ENCODE measurements at regions not wholly inside any gene's neighbourhood (a gene's known extent, or its start where the extent isn't known, plus 50 kb on each side); places are given as distances from the start of the nearest gene placed in this dataset.

GRCh38 chrX:122567911-122568310 lies 616.2 kb upstream of the GRIA3 start:
- peak; percentile 35 for DNase-seq (ENCODE audit: low read depth)
- TF ChIP-seq, protein P1, sequence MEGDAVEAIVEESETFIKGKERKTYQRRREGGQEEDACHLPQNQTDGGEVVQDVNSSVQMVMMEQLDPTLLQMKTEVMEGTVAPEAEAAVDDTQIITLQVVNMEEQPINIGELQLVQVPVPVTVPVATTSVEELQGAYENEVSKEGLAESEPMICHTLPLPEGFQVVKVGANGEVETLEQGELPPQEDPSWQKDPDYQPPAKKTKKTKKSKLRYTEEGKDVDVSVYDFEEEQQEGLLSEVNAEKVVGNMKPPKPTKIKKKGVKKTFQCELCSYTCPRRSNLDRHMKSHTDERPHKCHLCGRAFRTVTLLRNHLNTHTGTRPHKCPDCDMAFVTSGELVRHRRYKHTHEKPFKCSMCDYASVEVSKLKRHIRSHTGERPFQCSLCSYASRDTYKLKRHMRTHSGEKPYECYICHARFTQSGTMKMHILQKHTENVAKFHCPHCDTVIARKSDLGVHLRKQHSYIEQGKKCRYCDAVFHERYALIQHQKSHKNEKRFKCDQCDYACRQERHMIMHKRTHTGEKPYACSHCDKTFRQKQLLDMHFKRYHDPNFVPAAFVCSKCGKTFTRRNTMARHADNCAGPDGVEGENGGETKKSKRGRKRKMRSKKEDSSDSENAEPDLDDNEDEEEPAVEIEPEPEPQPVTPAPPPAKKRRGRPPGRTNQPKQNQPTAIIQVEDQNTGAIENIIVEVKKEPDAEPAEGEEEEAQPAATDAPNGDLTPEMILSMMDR (conservative IDR thresholded peaks at IDR 0.05; ENCODE audit: low read length) = no peak
- no peak overlapping the region for H3K4me3 ChIP-seq (ENCODE audit: low read length)

- TF ChIP-seq, protein P1 (conservative IDR thresholded peaks at IDR 0.05; ENCODE audit: low read length) = no peak
- peak; percentile 58 for DNase-seq (ENCODE audit: low read depth)
- no peak overlapping the region for H3K4me3 ChIP-seq (ENCODE audit: low read length)
Observed at GRCh38 chrX:122572461-122572860, 611.6 kb upstream of the GRIA3 start.

DNA sequence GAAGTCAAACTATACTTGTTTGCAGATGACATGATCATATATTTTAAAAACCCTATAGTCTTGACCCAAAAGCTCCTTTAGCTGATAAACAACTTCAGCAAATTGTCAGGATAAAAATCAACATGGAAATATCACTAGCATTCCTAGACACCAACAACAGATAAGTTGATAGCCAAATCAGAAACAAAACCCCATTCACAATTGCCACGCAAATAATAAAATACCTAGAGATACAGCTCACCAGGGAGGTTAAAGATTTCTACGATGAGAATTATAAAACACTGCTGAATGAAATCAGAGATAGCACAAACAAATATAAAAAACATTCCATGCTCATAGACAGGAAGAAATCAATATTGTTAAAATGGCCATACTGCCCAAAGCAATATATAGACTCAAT lies 605.0 kb upstream of the GRIA3 start:
- H3K4me3 ChIP-seq (ENCODE audit: low read length) = no peak overlapping the region
- DNase-seq (ENCODE audit: low read depth) = no peak
- TF ChIP-seq, protein P1 (conservative IDR thresholded peaks at IDR 0.05; ENCODE audit: low read length) = no peak

DNA sequence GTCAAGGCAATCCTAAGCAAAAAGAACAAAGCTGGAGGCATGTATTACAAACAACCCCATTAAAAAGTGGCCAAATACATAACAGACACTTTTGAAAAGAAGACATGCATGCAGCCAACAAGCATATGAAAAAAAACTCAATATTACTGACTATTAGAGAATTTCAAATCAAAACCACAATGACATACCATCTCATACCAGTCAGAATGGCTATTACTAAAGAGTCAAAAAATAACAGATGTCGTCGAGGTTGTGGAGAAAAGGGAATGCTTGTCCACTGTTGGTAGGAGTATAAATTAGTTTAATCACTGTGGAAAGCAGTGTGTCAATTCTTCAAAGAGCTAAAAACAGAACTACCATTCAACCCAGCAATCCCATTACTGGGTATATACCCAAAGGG lies 604.6 kb upstream of the GRIA3 start:
- TF ChIP-seq, protein P1 (conservative IDR thresholded peaks at IDR 0.05; ENCODE audit: low read length) = no peak
- DNase-seq (ENCODE audit: low read depth) = peak; percentile 79
- no peak overlapping the region for H3K4me3 ChIP-seq (ENCODE audit: low read length)

- H3K4me3 ChIP-seq (ENCODE audit: low read length) = no peak overlapping the region
- peak; percentile 47 for DNase-seq (ENCODE audit: low read depth)
- TF ChIP-seq, protein P1 (conservative IDR thresholded peaks at IDR 0.05; ENCODE audit: low read length) = no peak
Observed at GRCh38 chrX:122582280-122582974, 601.7 kb upstream of the GRIA3 start.

DNA sequence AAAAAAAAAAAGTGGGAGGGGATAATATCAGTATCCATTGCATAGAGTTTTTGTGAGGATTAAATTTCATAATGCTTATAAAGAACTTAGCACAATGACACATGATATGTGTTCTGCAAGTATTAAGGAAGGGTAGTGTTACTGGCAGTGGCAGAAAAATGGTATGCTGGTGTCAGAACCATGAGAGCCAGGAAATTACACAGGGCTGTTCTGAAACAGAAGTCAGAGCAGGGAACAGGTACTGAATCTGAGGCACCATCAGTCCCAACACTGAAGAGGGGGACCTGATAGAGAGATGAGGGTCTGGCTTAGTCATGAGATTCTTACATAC lies 601.1 kb upstream of the GRIA3 start:
- no peak for DNase-seq (ENCODE audit: low read depth)
- H3K4me3 ChIP-seq (ENCODE audit: low read length) = no peak overlapping the region
- TF ChIP-seq, protein P1 (conservative IDR thresholded peaks at IDR 0.05; ENCODE audit: low read length) = no peak

- TF ChIP-seq, protein P1 (conservative IDR thresholded peaks at IDR 0.05; ENCODE audit: low read length) = no peak
- H3K4me3 ChIP-seq (ENCODE audit: low read length) = no peak overlapping the region
- DNase-seq (ENCODE audit: low read depth) = no peak
Observed at GRCh38 chrX:122583551-122583950, 600.5 kb upstream of the GRIA3 start.

All from AG10803 (cell line).